ENCODE measurements at regions not wholly inside any gene's neighbourhood (a gene's known extent, or its start where the extent isn't known, plus 50 kb on each side); places are given as distances from the start of the nearest gene placed in this dataset.

GRCh38 chr2:123687064-123687463, 338.0 kb upstream of the CNTNAP5 start:
- DNase-seq (ENCODE audit: low spot score) (no peak), ATAC-seq (no peak)
- Histone ChIP-seq H4K20me1 (replicated peaks; ENCODE audit: insufficient read depth) (no peaks in the 10 kb centered on the region), H3K4me1 (ENCODE audit: insufficient read depth) (no peaks in the 10 kb centered on the region), H3K4me2 (no peak overlapping the region), H2AFZ (no peak overlapping the region), H3F3A (replicated peaks; ENCODE audit: low read depth) (no peaks in the 10 kb centered on the region), H3K9me2 (ENCODE audit: insufficient read depth) (no peaks in the 10 kb centered on the region; the same call in 1 of the 2 replicates), H3K27ac (ENCODE audit: low read depth) (no peak overlapping the region), H3K4me3 (no peak overlapping the region), H3K27me3 (ENCODE audit: insufficient read depth) (no peaks in the 10 kb centered on the region), H3K79me2 (replicated peaks; ENCODE audit: insufficient read depth) (no peaks in the 10 kb centered on the region), H3K36me3 (ENCODE audit: insufficient read depth) (no peaks in the 10 kb centered on the region)
- Mint-ChIP-seq H3K27me3 (ENCODE audit: insufficient read depth, low read depth, poor library complexity) (peaks cover 4% of the 10 kb centered on the region), H3K27ac (no peak overlapping the region), H3K9me3 (peaks cover 35% of the 10 kb centered on the region), H3K36me3 (ENCODE audit: low read depth) (peaks cover 20% of the 10 kb centered on the region), H3K4me3 (no peak overlapping the region), H3K4me1 (peaks cover 3% of the 10 kb centered on the region; the same call in 2 of the 3 replicates)
- TF ChIP-seq ZNF462 (CRISPR knock-in tag; IDR thresholded peaks at IDR 0.05) (no peak), POLR2AphosphoS5 (IDR thresholded peaks at IDR 0.05; ENCODE audit: low read depth) (no peak), STAT1 (IDR thresholded peaks at IDR 0.05; ENCODE audit: unreplicated experiment) (no peak), EZH2phosphoT487 (IDR thresholded peaks at IDR 0.05; ENCODE audit: unreplicated experiment) (no peak), ZNF331 (CRISPR knock-in tag; IDR thresholded peaks at IDR 0.05; ENCODE audit: low read depth) (no peak), NANOG (IDR thresholded peaks at IDR 0.05; ENCODE audit: borderline replicate concordance) (no peak), EZH2 (IDR thresholded peaks at IDR 0.05; ENCODE audit: low read depth, unreplicated experiment) (no peak), ZNF114 (CRISPR knock-in tag; IDR thresholded peaks at IDR 0.05) (no peak), CREB1 (CRISPR knock-in tag; IDR thresholded peaks at IDR 0.05; ENCODE audit: low read depth) (no peak)
- TF ChIP-seq, protein P1, sequence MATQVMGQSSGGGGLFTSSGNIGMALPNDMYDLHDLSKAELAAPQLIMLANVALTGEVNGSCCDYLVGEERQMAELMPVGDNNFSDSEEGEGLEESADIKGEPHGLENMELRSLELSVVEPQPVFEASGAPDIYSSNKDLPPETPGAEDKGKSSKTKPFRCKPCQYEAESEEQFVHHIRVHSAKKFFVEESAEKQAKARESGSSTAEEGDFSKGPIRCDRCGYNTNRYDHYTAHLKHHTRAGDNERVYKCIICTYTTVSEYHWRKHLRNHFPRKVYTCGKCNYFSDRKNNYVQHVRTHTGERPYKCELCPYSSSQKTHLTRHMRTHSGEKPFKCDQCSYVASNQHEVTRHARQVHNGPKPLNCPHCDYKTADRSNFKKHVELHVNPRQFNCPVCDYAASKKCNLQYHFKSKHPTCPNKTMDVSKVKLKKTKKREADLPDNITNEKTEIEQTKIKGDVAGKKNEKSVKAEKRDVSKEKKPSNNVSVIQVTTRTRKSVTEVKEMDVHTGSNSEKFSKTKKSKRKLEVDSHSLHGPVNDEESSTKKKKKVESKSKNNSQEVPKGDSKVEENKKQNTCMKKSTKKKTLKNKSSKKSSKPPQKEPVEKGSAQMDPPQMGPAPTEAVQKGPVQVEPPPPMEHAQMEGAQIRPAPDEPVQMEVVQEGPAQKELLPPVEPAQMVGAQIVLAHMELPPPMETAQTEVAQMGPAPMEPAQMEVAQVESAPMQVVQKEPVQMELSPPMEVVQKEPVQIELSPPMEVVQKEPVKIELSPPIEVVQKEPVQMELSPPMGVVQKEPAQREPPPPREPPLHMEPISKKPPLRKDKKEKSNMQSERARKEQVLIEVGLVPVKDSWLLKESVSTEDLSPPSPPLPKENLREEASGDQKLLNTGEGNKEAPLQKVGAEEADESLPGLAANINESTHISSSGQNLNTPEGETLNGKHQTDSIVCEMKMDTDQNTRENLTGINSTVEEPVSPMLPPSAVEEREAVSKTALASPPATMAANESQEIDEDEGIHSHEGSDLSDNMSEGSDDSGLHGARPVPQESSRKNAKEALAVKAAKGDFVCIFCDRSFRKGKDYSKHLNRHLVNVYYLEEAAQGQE (IDR thresholded peaks at IDR 0.05; ENCODE audit: unreplicated experiment) = no peak
- TF ChIP-seq, protein P2, sequence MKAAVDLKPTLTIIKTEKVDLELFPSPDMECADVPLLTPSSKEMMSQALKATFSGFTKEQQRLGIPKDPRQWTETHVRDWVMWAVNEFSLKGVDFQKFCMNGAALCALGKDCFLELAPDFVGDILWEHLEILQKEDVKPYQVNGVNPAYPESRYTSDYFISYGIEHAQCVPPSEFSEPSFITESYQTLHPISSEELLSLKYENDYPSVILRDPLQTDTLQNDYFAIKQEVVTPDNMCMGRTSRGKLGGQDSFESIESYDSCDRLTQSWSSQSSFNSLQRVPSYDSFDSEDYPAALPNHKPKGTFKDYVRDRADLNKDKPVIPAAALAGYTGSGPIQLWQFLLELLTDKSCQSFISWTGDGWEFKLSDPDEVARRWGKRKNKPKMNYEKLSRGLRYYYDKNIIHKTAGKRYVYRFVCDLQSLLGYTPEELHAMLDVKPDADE (IDR thresholded peaks at IDR 0.05) = no peak
- TF ChIP-seq, protein P3, sequence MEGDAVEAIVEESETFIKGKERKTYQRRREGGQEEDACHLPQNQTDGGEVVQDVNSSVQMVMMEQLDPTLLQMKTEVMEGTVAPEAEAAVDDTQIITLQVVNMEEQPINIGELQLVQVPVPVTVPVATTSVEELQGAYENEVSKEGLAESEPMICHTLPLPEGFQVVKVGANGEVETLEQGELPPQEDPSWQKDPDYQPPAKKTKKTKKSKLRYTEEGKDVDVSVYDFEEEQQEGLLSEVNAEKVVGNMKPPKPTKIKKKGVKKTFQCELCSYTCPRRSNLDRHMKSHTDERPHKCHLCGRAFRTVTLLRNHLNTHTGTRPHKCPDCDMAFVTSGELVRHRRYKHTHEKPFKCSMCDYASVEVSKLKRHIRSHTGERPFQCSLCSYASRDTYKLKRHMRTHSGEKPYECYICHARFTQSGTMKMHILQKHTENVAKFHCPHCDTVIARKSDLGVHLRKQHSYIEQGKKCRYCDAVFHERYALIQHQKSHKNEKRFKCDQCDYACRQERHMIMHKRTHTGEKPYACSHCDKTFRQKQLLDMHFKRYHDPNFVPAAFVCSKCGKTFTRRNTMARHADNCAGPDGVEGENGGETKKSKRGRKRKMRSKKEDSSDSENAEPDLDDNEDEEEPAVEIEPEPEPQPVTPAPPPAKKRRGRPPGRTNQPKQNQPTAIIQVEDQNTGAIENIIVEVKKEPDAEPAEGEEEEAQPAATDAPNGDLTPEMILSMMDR (conservative IDR thresholded peaks at IDR 0.05; ENCODE audit: low read depth in 2 of 2) = no peak

All from GM23338 (cell line).